Keratinocyte (primary cell): ENCODE measurements at regions not wholly inside any gene's neighbourhood (a gene's known extent, or its start where the extent isn't known, plus 50 kb on each side); places are given as distances from the start of the nearest gene placed in this dataset.

ENCODE experiments used
- DNase-seq: peaks from one replicate; pipeline ENCODE4 v3.0.0-alpha.2; 2011; ENCODE audit warnings: low read depth, missing footprints, low spot score
- FAIRE-seq: peaks from 2 replicates; lab custom pipeline; 2011; peaks lifted over from hg19 to GRCh38; lab: Jason Lieb, UNC
- H2AFZ ChIP-seq: 2 replicates; pipeline ENCODE4 v1.6.0; 2012; ENCODE audit warnings: low read length, control low read depth, inconsistent platforms; ENCODE audit not compliant: control insufficient read depth
- H3K27ac ChIP-seq: 2 replicates; pipeline ENCODE4 v1.5.1; 2011; ENCODE audit warnings: low read length; ENCODE audit not compliant: control insufficient read depth, insufficient read depth
- H3K27me3 ChIP-seq: 3 replicates; pipeline ENCODE4 v1.6.0; 2011; ENCODE audit warnings: low read length; ENCODE audit not compliant: control insufficient read depth, insufficient read depth; ENCODE audit errors: extremely low read depth
- H3K36me3 ChIP-seq, 2 experiments: 2 replicates in 1 of 2; 3 replicates in 1 of 2; pipeline ENCODE4 v1.5.1; 2011; ENCODE audit warnings: low read length in 2 of 2, mild to moderate bottlenecking in 1 of 2; ENCODE audit not compliant: control insufficient read depth in 2 of 2, insufficient read depth in 2 of 2; ENCODE audit errors: extremely low read depth in 1 of 2
- H3K4me1 ChIP-seq: 3 replicates; pipeline ENCODE4 v1.5.1; 2011; ENCODE audit warnings: low read length; ENCODE audit not compliant: control insufficient read depth, insufficient read depth; ENCODE audit errors: extremely low read depth
- H3K4me2 ChIP-seq: 3 replicates; pipeline ENCODE4 v1.6.0; 2011; ENCODE audit warnings: low read depth, low read length; ENCODE audit not compliant: control insufficient read depth, insufficient read depth; ENCODE audit errors: extremely low read depth
- H3K4me3 ChIP-seq, 3 experiments: fragments of 200-600 bp in 1 of 3; sonication (generic) in 1 of 3; 2 replicates in 2 of 3; 3 replicates in 1 of 3; pipeline ENCODE4 v1.5.1; 2011 to 2016; ENCODE audit warnings: low read length in 3 of 3, mild to moderate bottlenecking in 3 of 3, control low read depth in 2 of 3, inconsistent platforms in 1 of 3, low read depth in 1 of 3, mixed read lengths in 1 of 3, mixed run types in 1 of 3, moderate library complexity in 1 of 3; ENCODE audit not compliant: control insufficient read depth in 2 of 3, insufficient read depth in 2 of 3; ENCODE audit errors: extremely low read depth in 1 of 3
- H3K79me2 ChIP-seq: 2 replicates; pipeline ENCODE4 v1.6.0; 2012; ENCODE audit warnings: low read length; ENCODE audit not compliant: control insufficient read depth, insufficient read depth
- H3K9ac ChIP-seq: 3 replicates; pipeline ENCODE4 v1.6.0; 2011; ENCODE audit warnings: low read length; ENCODE audit not compliant: control insufficient read depth, insufficient read depth; ENCODE audit errors: extremely low read depth
- H3K9me1 ChIP-seq: 3 replicates; pipeline ENCODE4 v1.6.0; 2011; ENCODE audit warnings: low read length; ENCODE audit not compliant: control insufficient read depth, insufficient read depth; ENCODE audit errors: extremely low read depth
- H3K9me3 ChIP-seq: 2 replicates; pipeline ENCODE4 v1.5.1; 2012; ENCODE audit warnings: low read depth, low read length; ENCODE audit not compliant: control insufficient read depth
- H4K20me1 ChIP-seq: 3 replicates; pipeline ENCODE4 v1.6.0; 2011; ENCODE audit warnings: low read length; ENCODE audit not compliant: control insufficient read depth, insufficient read depth; ENCODE audit errors: extremely low read depth
- CTCF ChIP-seq, 3 experiments: IDR thresholded peaks in 1 of 3; conservative IDR thresholded peaks in 1 of 3; optimal IDR thresholded peaks in 1 of 3; 2 replicates in 2 of 3; 3 replicates in 1 of 3; pipeline versions ENCODE3 to v1.5.1; 2011; ENCODE audit warnings: low read length in 3 of 3, mild to moderate bottlenecking in 3 of 3, moderate library complexity in 2 of 3, control low read depth in 1 of 3, inconsistent platforms in 1 of 3; ENCODE audit not compliant: insufficient read depth in 2 of 3; ENCODE audit errors: extremely low read depth in 1 of 3
- EZH2 ChIP-seq: IDR thresholded peaks from one replicate; pipeline ENCODE4 v1.6.1; 2012; ENCODE audit warnings: inconsistent platforms, mild to moderate bottlenecking, low read length, moderate library complexity
- dilution Hi-C: fragments of 300-500 bp; cut with MboI; formaldehyde crosslinking; loops from one replicate; pipeline ENCODE4 v1.7.0; 2020; ENCODE audit warnings: low sequenced_read_pairs; ENCODE audit not compliant: extremely low pct_ligation_motif_present

GRCh38 chr9:134522976-134523375, 118.6 kb upstream of the COL5A1 start:
- no peak for FAIRE-seq
- dilution Hi-C loops = no loop called here
- no peak for DNase-seq
- Histone ChIP-seq H3K4me3 (no peak overlapping the region), H3K4me2 (no peak overlapping the region), H3K36me3 (no peaks in the 10 kb centered on the region), H3K4me1 (no peaks in the 10 kb centered on the region), H2AFZ (no peak overlapping the region), H3K9me1 (no peaks in the 10 kb centered on the region), H3K9me3 (peaks cover 1% of the 10 kb centered on the region), H3K79me2 (no peaks in the 10 kb centered on the region), H3K27me3 (peaks cover 11% of the 10 kb centered on the region), H3K27ac (no peak overlapping the region), H3K9ac (no peak overlapping the region), H4K20me1 (no peaks in the 10 kb centered on the region)
- TF ChIP-seq EZH2 = no peak
- no peak for TF ChIP-seq CTCF (optimal IDR thresholded peaks at IDR 0.05 in 1 of 3, IDR thresholded peaks at IDR 0.05 in 1 of 3, conservative IDR thresholded peaks at IDR 0.05 in 1 of 3; ENCODE audit: extremely low read depth in 1 of 3, insufficient read depth in 2 of 3, low read length in 3 of 3)

GRCh38 chr9:134525070-134525815, 116.4 kb upstream of the COL5A1 start:
- no peak for FAIRE-seq
- Histone ChIP-seq H3K36me3 (no peaks in the 10 kb centered on the region), H3K9me1 (no peaks in the 10 kb centered on the region), H4K20me1 (no peaks in the 10 kb centered on the region), H3K4me3 (no peak overlapping the region), H3K27me3 (peaks cover 11% of the 10 kb centered on the region), H2AFZ (no peak overlapping the region), H3K9me3 (peaks cover 1% of the 10 kb centered on the region), H3K4me2 (no peak overlapping the region), H3K79me2 (no peaks in the 10 kb centered on the region), H3K9ac (no peak overlapping the region), H3K27ac (no peak overlapping the region), H3K4me1 (no peaks in the 10 kb centered on the region)
- dilution Hi-C loops = no loop called here
- DNase-seq = no peak
- no peak for TF ChIP-seq CTCF (optimal IDR thresholded peaks at IDR 0.05 in 1 of 3, IDR thresholded peaks at IDR 0.05 in 1 of 3, conservative IDR thresholded peaks at IDR 0.05 in 1 of 3; ENCODE audit: extremely low read depth in 1 of 3, insufficient read depth in 2 of 3, low read length in 3 of 3)
